22Rv1 (cell line): ENCODE measurements at regions not wholly inside any gene's neighbourhood (a gene's known extent, or its start where the extent isn't known, plus 50 kb on each side); places are given as distances from the start of the nearest gene placed in this dataset.

Experiments used
- CTCF ChIP-seq: fragments of 450-650 bp; IDR thresholded peaks from 2 replicates; pipeline ENCODE4 v1.5.1; 2017; ENCODE audit warnings: mild to moderate bottlenecking
- ZFX ChIP-seq: fragments of 450-650 bp; IDR thresholded peaks from 2 replicates; pipeline ENCODE4 v1.6.1; 2017; ENCODE audit warnings: antibody characterized with exemption, borderline replicate concordance

GRCh38 chr10:28983799-28984198 is 305.1 kb upstream of the LYZL1 start:
- TF ChIP-seq ZFX = no peak
- no peak for TF ChIP-seq CTCF
